WI38 (cell line): ENCODE measurements at regions not wholly inside any gene's neighbourhood (a gene's known extent, or its start where the extent isn't known, plus 50 kb on each side); places are given as distances from the start of the nearest gene placed in this dataset.

Experiments used
- H3K4me3 ChIP-seq: 2 replicates; pipeline ENCODE4 v1.5.1; 2011; ENCODE audit warnings: low read depth, mild to moderate bottlenecking, control low read depth, low read length
- TF ChIP-seq, protein P1 (sequence below): IDR thresholded peaks from 2 replicates; pipeline ENCODE4 v1.5.1; 2012; ENCODE audit warnings: low read depth, mild to moderate bottlenecking, control low read depth, low read length

DNA sequence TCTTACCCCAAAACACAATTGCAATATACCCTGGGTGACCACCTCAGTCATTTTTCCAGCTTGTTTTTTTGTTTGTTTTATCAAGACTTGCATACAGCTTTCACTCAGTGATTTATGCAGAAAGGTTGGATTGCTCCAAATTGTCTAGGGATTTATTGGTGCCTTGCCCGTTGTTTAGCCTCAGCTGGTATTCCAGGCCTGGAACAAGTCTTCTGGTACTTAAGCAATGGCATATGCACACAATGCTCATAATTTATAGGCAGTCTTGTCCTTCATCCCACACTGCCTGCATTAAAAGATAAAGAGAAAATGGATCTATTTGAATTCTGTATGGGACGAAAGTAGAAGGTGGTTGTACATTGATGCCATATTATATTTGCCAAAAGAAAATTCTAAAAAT is 392.5 kb downstream of the ADAMTS20 start:
- TF ChIP-seq, protein P1, sequence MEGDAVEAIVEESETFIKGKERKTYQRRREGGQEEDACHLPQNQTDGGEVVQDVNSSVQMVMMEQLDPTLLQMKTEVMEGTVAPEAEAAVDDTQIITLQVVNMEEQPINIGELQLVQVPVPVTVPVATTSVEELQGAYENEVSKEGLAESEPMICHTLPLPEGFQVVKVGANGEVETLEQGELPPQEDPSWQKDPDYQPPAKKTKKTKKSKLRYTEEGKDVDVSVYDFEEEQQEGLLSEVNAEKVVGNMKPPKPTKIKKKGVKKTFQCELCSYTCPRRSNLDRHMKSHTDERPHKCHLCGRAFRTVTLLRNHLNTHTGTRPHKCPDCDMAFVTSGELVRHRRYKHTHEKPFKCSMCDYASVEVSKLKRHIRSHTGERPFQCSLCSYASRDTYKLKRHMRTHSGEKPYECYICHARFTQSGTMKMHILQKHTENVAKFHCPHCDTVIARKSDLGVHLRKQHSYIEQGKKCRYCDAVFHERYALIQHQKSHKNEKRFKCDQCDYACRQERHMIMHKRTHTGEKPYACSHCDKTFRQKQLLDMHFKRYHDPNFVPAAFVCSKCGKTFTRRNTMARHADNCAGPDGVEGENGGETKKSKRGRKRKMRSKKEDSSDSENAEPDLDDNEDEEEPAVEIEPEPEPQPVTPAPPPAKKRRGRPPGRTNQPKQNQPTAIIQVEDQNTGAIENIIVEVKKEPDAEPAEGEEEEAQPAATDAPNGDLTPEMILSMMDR: no peak
- no peak overlapping the region for H3K4me3 ChIP-seq

GRCh38 chr12:43158126-43158525 is 393.9 kb downstream of the ADAMTS20 start:
- H3K4me3 ChIP-seq: no peak overlapping the region
- TF ChIP-seq, protein P1: no peak

DNA sequence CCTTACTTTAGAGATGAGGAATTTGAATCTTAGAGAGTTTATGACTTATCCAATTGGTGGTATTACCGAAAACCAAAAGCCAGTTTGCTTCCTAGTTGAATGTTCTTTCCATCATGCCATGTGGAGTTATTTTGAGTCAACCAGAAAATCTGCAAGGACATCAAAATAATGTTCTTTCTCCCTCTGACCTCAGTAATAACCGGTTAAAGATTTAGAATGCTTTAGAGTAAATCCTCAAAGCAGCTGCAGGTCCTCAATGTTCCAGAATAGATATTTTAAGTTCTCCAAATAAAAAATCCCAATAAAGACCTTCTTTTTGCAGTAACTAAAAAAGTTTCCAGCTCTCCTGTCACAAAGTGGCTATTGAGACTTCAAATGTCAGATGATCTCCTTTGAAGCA is 396.6 kb downstream of the ADAMTS20 start:
- TF ChIP-seq, protein P1: no peak
- H3K4me3 ChIP-seq: no peak overlapping the region

DNA sequence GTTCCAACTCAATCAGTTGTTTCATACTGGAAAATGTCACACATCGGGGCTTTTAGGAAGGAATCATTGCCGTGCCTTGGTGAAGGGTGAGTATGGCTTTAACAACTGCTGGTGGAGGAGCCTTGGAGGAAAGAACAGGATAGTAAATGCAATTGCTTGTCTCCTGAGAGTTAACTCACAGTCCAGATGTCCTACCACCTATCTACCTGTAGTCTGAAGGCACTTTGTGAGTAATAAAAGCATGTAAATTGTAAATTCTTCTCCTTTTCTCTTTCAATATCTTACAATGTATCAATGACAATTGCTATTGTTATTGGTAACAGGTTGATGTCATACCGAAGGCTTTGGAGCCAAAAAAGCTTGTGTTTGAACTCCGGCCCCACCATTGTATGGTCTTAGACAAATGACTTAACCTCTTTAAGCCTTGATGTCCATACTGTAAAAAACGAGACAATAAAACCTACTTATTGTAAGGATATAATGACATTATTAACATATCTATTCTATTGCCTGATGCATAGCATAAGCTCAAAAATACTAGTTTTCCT is 397.4 kb downstream of the ADAMTS20 start:
- no peak overlapping the region for H3K4me3 ChIP-seq
- TF ChIP-seq, protein P1: no peak

GRCh38 chr12:43151441-43151981 is 400.5 kb downstream of the ADAMTS20 start:
- TF ChIP-seq, protein P1: no peak

GRCh38 chr12:43148691-43149090 is 403.3 kb downstream of the ADAMTS20 start:
- H3K4me3 ChIP-seq: no peak overlapping the region
- TF ChIP-seq, protein P1: no peak

More at GRCh38 chr12:43151441-43151981, 400.5 kb downstream of the ADAMTS20 start:
- no peak overlapping the region for H3K4me3 ChIP-seq

GRCh38 chr12:43147878-43148277 is 404.1 kb downstream of the ADAMTS20 start:
- TF ChIP-seq, protein P1: no peak
- no peak overlapping the region for H3K4me3 ChIP-seq
